H1 (cell line): ENCODE measurements at regions not wholly inside any gene's neighbourhood (a gene's known extent, or its start where the extent isn't known, plus 50 kb on each side); places are given as distances from the start of the nearest gene placed in this dataset.
A peak's percentile ranks its signal among the peaks of the same experiment; 100 is the strongest.

ENCODE experiments used
- CTCF ChIA-PET: fragments of 300-600 bp; sonication (Branson Sonifier 250); formaldehyde crosslinking; loops from one replicate; lab custom pipeline; 2021; ENCODE audit not compliant: partially characterized antibody; lab: Charles Lee
- POLR2A ChIA-PET: fragments of 300-600 bp; sonication (Branson Sonifier 250); formaldehyde crosslinking; loops from one replicate; lab custom pipeline; 2021; ENCODE audit warnings: inconsistent platforms; ENCODE audit not compliant: partially characterized antibody; lab: Charles Lee
- DNase-seq, 2 experiments: peaks; one replicate each; pipeline versions ENCODE4 v3.0.0 to v3.0.0-alpha.2; 2010 to 2022; ENCODE audit warnings: low spot score in 2 of 2, low read depth in 1 of 2, mixed read lengths in 1 of 2
- FAIRE-seq: peaks from 2 replicates; lab custom pipeline; 2011; peaks lifted over from hg19 to GRCh38; lab: Jason Lieb, UNC
- H2AFZ ChIP-seq: 2 replicates; pipeline ENCODE4 v1.8.1; 2012; ENCODE audit warnings: low read length, inconsistent platforms
- H2AK5ac ChIP-seq: 2 replicates; pipeline ENCODE4 v1.6.1; 2013; ENCODE audit warnings: low read depth, low read length
- H2BK120ac ChIP-seq: replicated peaks from 2 replicates; pipeline ENCODE3; 2013; ENCODE audit warnings: low read depth, low read length, inconsistent platforms
- H2BK12ac ChIP-seq: 2 replicates; pipeline ENCODE4 v1.6.1; 2013; ENCODE audit warnings: low read depth, low read length
- H2BK15ac ChIP-seq: 2 replicates; pipeline ENCODE4 v1.6.1; 2013; ENCODE audit warnings: low read length
- H2BK20ac ChIP-seq: 2 replicates; pipeline ENCODE4 v1.6.1; 2013; ENCODE audit warnings: low read length
- H2BK5ac ChIP-seq: 2 replicates; pipeline ENCODE4 v1.6.1; 2013; ENCODE audit warnings: low read depth, low read length
- H3K14ac ChIP-seq: 2 replicates; pipeline ENCODE4 v1.6.1; 2013; ENCODE audit warnings: inconsistent platforms; ENCODE audit not compliant: insufficient read length
- H3K18ac ChIP-seq: 2 replicates; pipeline ENCODE4 v1.6.1; 2013; ENCODE audit warnings: low read length; ENCODE audit errors: extremely low read depth
- H3K23ac ChIP-seq: 2 replicates; pipeline ENCODE4 v1.6.1; 2013; ENCODE audit warnings: inconsistent platforms; ENCODE audit not compliant: insufficient read length
- H3K23me2 ChIP-seq: 2 replicates; pipeline ENCODE4 v1.6.1; 2013; ENCODE audit warnings: low read depth, low read length
- H3K27ac ChIP-seq: 2 replicates; pipeline ENCODE4 v1.6.1; 2011; ENCODE audit warnings: low read depth, low read length, inconsistent platforms
- H3K27me3 ChIP-seq, 4 experiments: replicated peaks in 1 of 4; 1 replicate in 1 of 4; 2 replicates in 3 of 4; pipeline versions ENCODE4 v1.6.1 to v1.8.1; 2011 to 2013; ENCODE audit warnings: low read length in 3 of 4, mild to moderate bottlenecking in 3 of 4, inconsistent platforms in 2 of 4, mixed read lengths in 2 of 4, moderate library complexity in 1 of 4; ENCODE audit not compliant: control insufficient read depth in 3 of 4, insufficient read depth in 3 of 4; ENCODE audit errors: extremely low read depth in 1 of 4
- H3K36me3 ChIP-seq, 4 experiments: 2 replicates each; pipeline versions ENCODE4 v1.6.1 to v1.8.1; 2011 to 2013; ENCODE audit warnings: mild to moderate bottlenecking in 4 of 4, low read length in 3 of 4, moderate library complexity in 2 of 4, control low read depth in 1 of 4, inconsistent platforms in 1 of 4; ENCODE audit not compliant: insufficient read depth in 4 of 4, control insufficient read depth in 2 of 4
- H3K4ac ChIP-seq: replicated peaks from 2 replicates; pipeline ENCODE3; 2013; ENCODE audit warnings: low read length, low read depth, mixed read lengths, inconsistent platforms; ENCODE audit not compliant: insufficient read length
- H3K4me1 ChIP-seq, 4 experiments: replicated peaks in 1 of 4; 1 replicate in 1 of 4; 2 replicates in 3 of 4; pipeline versions ENCODE4 v1.6.1 to v1.8.1; 2011 to 2013; ENCODE audit warnings: low read length in 3 of 4, inconsistent platforms in 2 of 4, mixed read lengths in 1 of 4; ENCODE audit not compliant: insufficient read depth in 4 of 4, control insufficient read depth in 3 of 4
- H3K4me2 ChIP-seq, 2 experiments: 2 replicates each; pipeline versions ENCODE4 v1.6.1 to v1.8.1; 2011 to 2013; ENCODE audit warnings: low read depth in 2 of 2, low read length in 2 of 2, control low read depth in 1 of 2, inconsistent platforms in 1 of 2, mild to moderate bottlenecking in 1 of 2; ENCODE audit not compliant: insufficient read depth in 1 of 2
- H3K4me3 ChIP-seq, 4 experiments: fragments of 200-600, 300-600 bp in 1 of 4; sonication (generic), shearing (Covaris generic), sonication (Bioruptor Twin) in 1 of 4; 2 replicates each; pipeline versions ENCODE4 v1.5.1 to v1.8.1; 2011 to 2016; ENCODE audit warnings: low read length in 4 of 4, low read depth in 3 of 4, control low read depth in 2 of 4, inconsistent platforms in 2 of 4, mild to moderate bottlenecking in 2 of 4, mixed read lengths in 1 of 4, moderate library complexity in 1 of 4; ENCODE audit not compliant: insufficient read depth in 2 of 4; ENCODE audit errors: extremely low read depth in 1 of 4
- H3K56ac ChIP-seq: replicated peaks from 2 replicates; pipeline ENCODE3; 2013; ENCODE audit warnings: low read depth, mild to moderate bottlenecking, mixed read lengths, low read length, inconsistent platforms; ENCODE audit not compliant: insufficient read length
- H3K79me1 ChIP-seq: 2 replicates; pipeline ENCODE4 v1.6.1; 2013; ENCODE audit warnings: low read depth, low read length, control low read depth
- H3K79me2 ChIP-seq, 2 experiments: 2 replicates each; pipeline versions ENCODE4 v1.6.1 to v1.8.1; 2012 to 2013; ENCODE audit warnings: low read length in 2 of 2, mild to moderate bottlenecking in 2 of 2, inconsistent platforms in 1 of 2; ENCODE audit not compliant: insufficient read depth in 2 of 2, control insufficient read depth in 1 of 2
- H3K9ac ChIP-seq, 4 experiments: replicated peaks in 1 of 4; 1 replicate in 1 of 4; 2 replicates in 3 of 4; pipeline versions ENCODE4 v1.6.1 to v1.8.1; 2011 to 2013; ENCODE audit warnings: low read depth in 3 of 4, low read length in 3 of 4, control low read depth in 2 of 4, mild to moderate bottlenecking in 2 of 4, moderate library complexity in 2 of 4, inconsistent platforms in 1 of 4; ENCODE audit errors: extremely low read depth in 1 of 4
- H3K9me3 ChIP-seq, 2 experiments: 2 replicates each; pipeline versions ENCODE4 v1.6.1 to v1.8.1; 2012 to 2013; ENCODE audit warnings: mild to moderate bottlenecking in 2 of 2, moderate library complexity in 2 of 2, control low read depth in 1 of 2, inconsistent platforms in 1 of 2, low read depth in 1 of 2, low read length in 1 of 2, mixed read lengths in 1 of 2; ENCODE audit not compliant: insufficient read depth in 2 of 2
- H4K20me1 ChIP-seq, 2 experiments: replicated peaks in 1 of 2; 2 replicates each; pipeline versions ENCODE3 to v1.8.1; 2011 to 2013; ENCODE audit warnings: inconsistent platforms in 2 of 2, low read length in 2 of 2, mild to moderate bottlenecking in 1 of 2; ENCODE audit not compliant: insufficient read depth in 2 of 2, control insufficient read depth in 1 of 2
- H4K5ac ChIP-seq: 2 replicates; pipeline ENCODE4 v1.6.1; 2013; ENCODE audit warnings: low read length, low read depth, mixed read lengths, inconsistent platforms; ENCODE audit not compliant: insufficient read length
- H4K8ac ChIP-seq: 2 replicates; pipeline ENCODE4 v1.8.0; 2013; ENCODE audit warnings: mild to moderate bottlenecking, moderate library complexity, low read length, inconsistent platforms; ENCODE audit not compliant: insufficient read depth; ENCODE audit errors: extremely low read depth
- H4K91ac ChIP-seq: replicated peaks from 2 replicates; pipeline ENCODE3; 2013; ENCODE audit warnings: low read length, mixed read lengths, inconsistent platforms; ENCODE audit not compliant: insufficient read length
- CREB1 ChIP-seq: IDR thresholded peaks from 2 replicates; pipeline ENCODE4 v1.6.1; 2012; ENCODE audit warnings: inconsistent platforms
- EZH2 ChIP-seq: fragments of 200-600 bp; sonication (generic); IDR thresholded peaks from 2 replicates; pipeline ENCODE4 v1.7.1; 2012; ENCODE audit warnings: low read depth, mild to moderate bottlenecking, moderate library complexity, low read length, inconsistent platforms; ENCODE audit not compliant: severe bottlenecking
- GABPA ChIP-seq: IDR thresholded peaks from 2 replicates; pipeline ENCODE4 v1.6.1; 2011; ENCODE audit warnings: mild to moderate bottlenecking, low read length, moderate library complexity, borderline replicate concordance; ENCODE audit not compliant: insufficient read depth
- NANOG ChIP-seq: IDR thresholded peaks from 2 replicates; pipeline ENCODE4 v1.6.1; 2011; ENCODE audit warnings: low read length, low read depth, mild to moderate bottlenecking, inconsistent platforms; ENCODE audit not compliant: insufficient read depth, poor library complexity, severe bottlenecking

- peak; percentile 32 for TF ChIP-seq NANOG
Measured at GRCh38 chr10:90394311-90394710, 463.5 kb downstream of the HTR7 start (continued).

- H3K27ac ChIP-seq = no peak overlapping the region
- H3K18ac ChIP-seq = no peak overlapping the region
- no peak for DNase-seq
- no peak overlapping the region for H4K91ac ChIP-seq
- no peaks in the 10 kb centered on the region for H3K79me2 ChIP-seq
- H2BK120ac ChIP-seq = no peak overlapping the region
- H3K4me1 ChIP-seq = peaks cover 0 to 11% (median 3%) of the 10 kb centered on the region in 4 experiments; a peak in 4 of 7 replicates
- H3K36me3 ChIP-seq = no peaks in the 10 kb centered on the region
- no peak for FAIRE-seq
- no peak overlapping the region for H3K56ac ChIP-seq
- no peak overlapping the region for H3K9ac ChIP-seq
- H4K20me1 ChIP-seq = no peaks in the 10 kb centered on the region
- H2AFZ ChIP-seq = peak overlapping the region; percentile 52; the same call in 1 of the 2 replicates
- H3K4me2 ChIP-seq = no peak overlapping the region
- H3K23me2 ChIP-seq = no peaks in the 10 kb centered on the region
- no peak overlapping the region for H3K4ac ChIP-seq
- H2AK5ac ChIP-seq = no peak overlapping the region
- ChIA-PET CTCF (no interaction called here), POLR2A (no interaction called here)
- no peak overlapping the region for H4K8ac ChIP-seq
- no peak overlapping the region for H2BK20ac ChIP-seq
- no peak overlapping the region for H3K4me3 ChIP-seq
- no peak overlapping the region for H2BK5ac ChIP-seq
- no peak overlapping the region for H3K23ac ChIP-seq
- H2BK15ac ChIP-seq = no peak overlapping the region
- no peaks in the 10 kb centered on the region for H3K27me3 ChIP-seq
- H2BK12ac ChIP-seq = no peak overlapping the region
- no peaks in the 10 kb centered on the region for H3K79me1 ChIP-seq
- no peak overlapping the region for H3K14ac ChIP-seq
- no peak overlapping the region for H4K5ac ChIP-seq
- TF ChIP-seq GABPA (no peak), NANOG (no peak), EZH2 (no peak), CREB1 (no peak)
- TF ChIP-seq, all 59 proteins: peak for 0
- H3K9me3 ChIP-seq = no peaks in the 10 kb centered on the region
Measured at GRCh38 chr10:90396721-90397120, 461.1 kb downstream of the HTR7 start.
